GM23338 (cell line): ENCODE measurements at regions not wholly inside any gene's neighbourhood (a gene's known extent, or its start where the extent isn't known, plus 50 kb on each side); places are given as distances from the start of the nearest gene placed in this dataset.

Source experiments
- ATAC-seq: fragments of 200-7000 bp; cut with Tn5 transposase; 3 replicates; pipeline ENCODE4 v1.9.1; 2020
- DNase-seq: peaks from one replicate; pipeline ENCODE4 v3.0.0-alpha.2; 2015; ENCODE audit warnings: low spot score
- H2AFZ ChIP-seq: fragments of 200-600 bp; sonication (generic); 2 replicates; pipeline ENCODE4 v1.8.0; 2016; ENCODE audit warnings: antibody characterized with exemption, mild to moderate bottlenecking, moderate library complexity
- H3F3A ChIP-seq: fragments of 200-600 bp; sonication (generic); replicated peaks from 2 replicates; pipeline ENCODE4 v1.8.0; 2017; ENCODE audit warnings: antibody characterized with exemption, mixed run types, low read depth
- H3K27ac ChIP-seq: fragments of 200-600 bp; sonication (generic); 2 replicates; pipeline ENCODE4 v1.6.1; 2016; ENCODE audit warnings: low read depth
- H3K27me3 ChIP-seq: fragments of 200-600 bp; sonication (generic); 2 replicates; pipeline ENCODE4 v1.8.0; 2016; ENCODE audit warnings: mild to moderate bottlenecking, mixed run types, moderate library complexity; ENCODE audit not compliant: insufficient read depth
- H3K36me3 ChIP-seq: fragments of 200-600 bp; sonication (generic); 2 replicates; pipeline ENCODE4 v1.8.0; 2016; ENCODE audit warnings: mild to moderate bottlenecking; ENCODE audit not compliant: insufficient read depth
- H3K4me1 ChIP-seq: fragments of 200-600 bp; sonication (generic); 2 replicates; pipeline ENCODE4 v1.8.0; 2016; ENCODE audit warnings: mild to moderate bottlenecking, moderate library complexity; ENCODE audit not compliant: insufficient read depth
- H3K4me2 ChIP-seq: fragments of 200-600 bp; sonication (generic); 2 replicates; pipeline ENCODE4 v1.7.1; 2017; ENCODE audit warnings: mixed run types
- H3K4me3 ChIP-seq: fragments of 200-600 bp; sonication (generic); 2 replicates; pipeline ENCODE4 v1.6.1; 2016; ENCODE audit warnings: mixed run types
- H3K79me2 ChIP-seq: fragments of 200-600 bp; sonication (generic); replicated peaks from 2 replicates; pipeline ENCODE4 v1.8.0; 2017; ENCODE audit warnings: mild to moderate bottlenecking; ENCODE audit not compliant: insufficient read depth
- H3K9me2 ChIP-seq: fragments of 200-600 bp; sonication (generic); 2 replicates; pipeline ENCODE4 v1.8.0; 2017; ENCODE audit not compliant: insufficient read depth
- H4K20me1 ChIP-seq: fragments of 200-600 bp; sonication (generic); replicated peaks from 2 replicates; pipeline ENCODE4 v1.8.0; 2017; ENCODE audit warnings: mild to moderate bottlenecking; ENCODE audit not compliant: insufficient read depth
- H3K27ac Mint-ChIP-seq: 2 replicates; pipeline ENCODE4 v1.8.0; 2020; ENCODE audit warnings: inconsistent platforms, mild to moderate bottlenecking, moderate library complexity, mixed read lengths
- H3K27me3 Mint-ChIP-seq: 3 replicates; pipeline ENCODE4 v1.8.0; 2022; ENCODE audit warnings: low read depth, mild to moderate bottlenecking, moderate library complexity, mixed read lengths, inconsistent platforms; ENCODE audit not compliant: insufficient read depth, poor library complexity
- H3K36me3 Mint-ChIP-seq: 3 replicates; pipeline ENCODE4 v1.8.0; 2021; ENCODE audit warnings: low read depth, mild to moderate bottlenecking, inconsistent platforms, moderate library complexity, mixed read lengths
- H3K4me1 Mint-ChIP-seq: 3 replicates; pipeline ENCODE4 v1.8.0; 2020; ENCODE audit warnings: mild to moderate bottlenecking, inconsistent platforms, mixed read lengths
- H3K4me3 Mint-ChIP-seq: 3 replicates; pipeline ENCODE4 v1.8.0; 2021; ENCODE audit warnings: moderate library complexity, mild to moderate bottlenecking, inconsistent platforms, mixed read lengths
- H3K9me3 Mint-ChIP-seq: 3 replicates; pipeline ENCODE4 v1.8.0; 2020; ENCODE audit warnings: moderate library complexity, mild to moderate bottlenecking, inconsistent platforms, mixed read lengths
- CTCF ChIP-seq, 2 experiments: fragments of 200-600 bp in 1 of 2; sonication (generic) in 1 of 2; conservative IDR thresholded peaks; 2 replicates each; pipeline versions ENCODE4 v1.5.1 to v1.6.1; 2016 to 2017; ENCODE audit warnings: antibody characterized with exemption in 2 of 2, low read depth in 2 of 2, mild to moderate bottlenecking in 2 of 2, moderate library complexity in 1 of 2
- EZH2 ChIP-seq: fragments of 200-600 bp; sonication (generic); IDR thresholded peaks from one replicate; pipeline ENCODE4 v1.8.0; 2017; ENCODE audit warnings: antibody characterized with exemption, mild to moderate bottlenecking, low read depth; ENCODE audit not compliant: unreplicated experiment
- EZH2phosphoT487 ChIP-seq: fragments of 200-600 bp; sonication (generic); IDR thresholded peaks from one replicate; pipeline ENCODE4 v1.8.1; 2018; ENCODE audit warnings: antibody characterized with exemption; ENCODE audit not compliant: unreplicated experiment
- JUNB ChIP-seq: IDR thresholded peaks from one replicate; pipeline ENCODE4 v1.6.1; 2016; ENCODE audit warnings: antibody characterized with exemption; ENCODE audit not compliant: unreplicated experiment
- POLR2AphosphoS5 ChIP-seq: IDR thresholded peaks from 2 replicates; pipeline ENCODE4 v1.6.1; 2016; ENCODE audit warnings: antibody characterized with exemption, low read depth
- STAT1 ChIP-seq: IDR thresholded peaks from one replicate; pipeline ENCODE4 v1.6.1; 2016; ENCODE audit warnings: antibody characterized with exemption; ENCODE audit not compliant: unreplicated experiment
- ZNF114 ChIP-seq: fragments of 250-450 bp; sonication (Bioruptor Pico); IDR thresholded peaks from 2 replicates; pipeline ENCODE4 v1.5.0; 2020; ENCODE audit warnings: mild to moderate bottlenecking, moderate library complexity
- TF ChIP-seq, protein P1 (sequence below): IDR thresholded peaks from 2 replicates; pipeline ENCODE4 v1.6.1; 2016; ENCODE audit warnings: antibody characterized with exemption

GRCh38 chr18:76640438-76640837 lies 145.4 kb upstream of the ZNF516 start (continued):
- TF ChIP-seq EZH2, result no peak
- TF ChIP-seq STAT1, result no peak

GRCh38 chr18:76634564-76634963 lies 139.5 kb upstream of the ZNF516 start:
- 0 out of 3 replicates have a peak, but pooled peaks cover 2% of the 10 kb centered on the region for H3K9me3 Mint-ChIP-seq
- Histone ChIP-seq H3K79me2 (no peaks in the 10 kb centered on the region), H3K36me3 (no peaks in the 10 kb centered on the region), H3K4me3 (no peak overlapping the region), H3K27me3 (no peaks in the 10 kb centered on the region), H4K20me1 (no peaks in the 10 kb centered on the region), H3F3A (no peaks in the 10 kb centered on the region), H3K27ac (no peak overlapping the region; the same call in 1 of the 2 replicates), H3K9me2 (no peaks in the 10 kb centered on the region), H2AFZ (no peak overlapping the region), H3K4me2 (no peak overlapping the region), H3K4me1 (peaks cover 5% of the 10 kb centered on the region; the same call in 1 of the 2 replicates)
- H3K4me3 Mint-ChIP-seq, result no peak overlapping the region
- H3K27ac Mint-ChIP-seq, result no peak overlapping the region
- no peaks in the 10 kb centered on the region for H3K36me3 Mint-ChIP-seq
- peaks cover 8% of the 10 kb centered on the region for H3K4me1 Mint-ChIP-seq
- TF ChIP-seq POLR2AphosphoS5 (no peak), STAT1 (no peak), JUNB (no peak), EZH2 (no peak), ZNF114 (CRISPR knock-in tag) (no peak), CTCF (conservative IDR thresholded peaks at IDR 0.05; ENCODE audit: low read depth in 2 of 2) (no peak)
- TF ChIP-seq, protein P1, sequence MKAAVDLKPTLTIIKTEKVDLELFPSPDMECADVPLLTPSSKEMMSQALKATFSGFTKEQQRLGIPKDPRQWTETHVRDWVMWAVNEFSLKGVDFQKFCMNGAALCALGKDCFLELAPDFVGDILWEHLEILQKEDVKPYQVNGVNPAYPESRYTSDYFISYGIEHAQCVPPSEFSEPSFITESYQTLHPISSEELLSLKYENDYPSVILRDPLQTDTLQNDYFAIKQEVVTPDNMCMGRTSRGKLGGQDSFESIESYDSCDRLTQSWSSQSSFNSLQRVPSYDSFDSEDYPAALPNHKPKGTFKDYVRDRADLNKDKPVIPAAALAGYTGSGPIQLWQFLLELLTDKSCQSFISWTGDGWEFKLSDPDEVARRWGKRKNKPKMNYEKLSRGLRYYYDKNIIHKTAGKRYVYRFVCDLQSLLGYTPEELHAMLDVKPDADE, result no peak
- DNase-seq (no peak), ATAC-seq (peak; percentile 72)
- peaks cover 2% of the 10 kb centered on the region for H3K27me3 Mint-ChIP-seq

DNA sequence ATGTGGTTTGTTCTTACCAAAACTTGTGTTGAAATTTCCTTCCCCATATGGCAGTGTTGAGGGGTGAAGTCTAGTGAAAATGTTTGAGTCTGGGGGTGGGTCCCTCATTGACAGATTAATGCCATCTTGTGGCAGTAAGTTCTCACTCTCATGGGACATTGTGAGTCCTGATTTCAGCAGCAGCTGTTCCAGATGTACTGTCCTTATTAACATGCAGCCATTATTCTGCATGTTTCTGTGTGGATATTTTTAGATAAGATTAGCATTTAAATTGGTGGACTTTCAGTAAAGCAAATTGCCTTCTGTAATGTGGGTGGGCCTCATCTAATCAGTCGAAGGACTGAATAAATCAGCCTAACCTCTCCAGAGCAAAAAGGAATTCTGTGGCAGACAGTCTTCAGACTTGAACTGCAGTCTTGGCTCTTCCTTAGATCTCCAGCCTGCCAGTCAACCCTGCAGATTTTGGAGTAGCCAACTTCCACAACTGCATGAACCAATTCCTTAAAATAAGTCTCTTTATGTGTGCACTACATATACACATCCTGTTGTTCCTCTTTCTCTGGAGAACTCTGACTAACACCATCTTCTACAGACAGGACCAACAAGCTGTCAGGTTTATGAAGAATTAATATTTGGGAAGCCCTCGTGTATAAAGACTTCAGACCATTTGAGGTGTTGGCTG lies 138.7 kb upstream of the ZNF516 start:
- no peak overlapping the region for H3K27ac Mint-ChIP-seq
- no peaks in the 10 kb centered on the region for H3K27me3 ChIP-seq
- H3K27me3 Mint-ChIP-seq, result peaks cover 2% of the 10 kb centered on the region
- 0 out of 3 replicates have a peak, but pooled peaks cover 2% of the 10 kb centered on the region for H3K9me3 Mint-ChIP-seq
- H3K79me2 ChIP-seq, result no peaks in the 10 kb centered on the region
- peak; percentile 19 to 54; a peak in 3 of 4 replicates for TF ChIP-seq CTCF (conservative IDR thresholded peaks at IDR 0.05; ENCODE audit: low read depth in 2 of 2)
- no peak for TF ChIP-seq EZH2phosphoT487
- no peak for TF ChIP-seq JUNB
- ATAC-seq (no peak), DNase-seq (no peak)
- H3F3A ChIP-seq, result no peaks in the 10 kb centered on the region
- no peak overlapping the region for H3K4me3 Mint-ChIP-seq
- H3K36me3 Mint-ChIP-seq, result no peaks in the 10 kb centered on the region
- H3K27ac ChIP-seq, result no peak overlapping the region
- no peak overlapping the region for H3K4me3 ChIP-seq
- no peaks in the 10 kb centered on the region for H4K20me1 ChIP-seq
- no peaks in the 10 kb centered on the region for H3K9me2 ChIP-seq
- no peak overlapping the region for H3K4me2 ChIP-seq
- H3K4me1 ChIP-seq, result peaks cover 5% of the 10 kb centered on the region; the same call in 1 of the 2 replicates
- no peak overlapping the region for H2AFZ ChIP-seq
- no peaks in the 10 kb centered on the region for H3K36me3 ChIP-seq
- peaks cover 6% of the 10 kb centered on the region for H3K4me1 Mint-ChIP-seq
